ENCODE measurements at regions not wholly inside any gene's neighbourhood (a gene's known extent, or its start where the extent isn't known, plus 50 kb on each side); places are given as distances from the start of the nearest gene placed in this dataset.

- TF ChIP-seq GABPA (IDR thresholded peaks at IDR 0.05; ENCODE audit: low read depth): no peak
- no peak for TF ChIP-seq CTCF (IDR thresholded peaks at IDR 0.05; ENCODE audit: insufficient read depth, low read length)
- TF ChIP-seq SPI1 (IDR thresholded peaks at IDR 0.05; ENCODE audit: borderline replicate concordance, low read depth): no peak
- TF ChIP-seq, protein P1, sequence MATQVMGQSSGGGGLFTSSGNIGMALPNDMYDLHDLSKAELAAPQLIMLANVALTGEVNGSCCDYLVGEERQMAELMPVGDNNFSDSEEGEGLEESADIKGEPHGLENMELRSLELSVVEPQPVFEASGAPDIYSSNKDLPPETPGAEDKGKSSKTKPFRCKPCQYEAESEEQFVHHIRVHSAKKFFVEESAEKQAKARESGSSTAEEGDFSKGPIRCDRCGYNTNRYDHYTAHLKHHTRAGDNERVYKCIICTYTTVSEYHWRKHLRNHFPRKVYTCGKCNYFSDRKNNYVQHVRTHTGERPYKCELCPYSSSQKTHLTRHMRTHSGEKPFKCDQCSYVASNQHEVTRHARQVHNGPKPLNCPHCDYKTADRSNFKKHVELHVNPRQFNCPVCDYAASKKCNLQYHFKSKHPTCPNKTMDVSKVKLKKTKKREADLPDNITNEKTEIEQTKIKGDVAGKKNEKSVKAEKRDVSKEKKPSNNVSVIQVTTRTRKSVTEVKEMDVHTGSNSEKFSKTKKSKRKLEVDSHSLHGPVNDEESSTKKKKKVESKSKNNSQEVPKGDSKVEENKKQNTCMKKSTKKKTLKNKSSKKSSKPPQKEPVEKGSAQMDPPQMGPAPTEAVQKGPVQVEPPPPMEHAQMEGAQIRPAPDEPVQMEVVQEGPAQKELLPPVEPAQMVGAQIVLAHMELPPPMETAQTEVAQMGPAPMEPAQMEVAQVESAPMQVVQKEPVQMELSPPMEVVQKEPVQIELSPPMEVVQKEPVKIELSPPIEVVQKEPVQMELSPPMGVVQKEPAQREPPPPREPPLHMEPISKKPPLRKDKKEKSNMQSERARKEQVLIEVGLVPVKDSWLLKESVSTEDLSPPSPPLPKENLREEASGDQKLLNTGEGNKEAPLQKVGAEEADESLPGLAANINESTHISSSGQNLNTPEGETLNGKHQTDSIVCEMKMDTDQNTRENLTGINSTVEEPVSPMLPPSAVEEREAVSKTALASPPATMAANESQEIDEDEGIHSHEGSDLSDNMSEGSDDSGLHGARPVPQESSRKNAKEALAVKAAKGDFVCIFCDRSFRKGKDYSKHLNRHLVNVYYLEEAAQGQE (IDR thresholded peaks at IDR 0.05; ENCODE audit: insufficient replicate concordance, low read depth): no peak
- no peak for TF ChIP-seq POLR2AphosphoS5 (IDR thresholded peaks at IDR 0.05; ENCODE audit: low read depth)
These were observed 182.9 kb upstream of the GRIN2B start for GRCh38 chr12:14164266-14164665.

GRCh38 chr12:14167005-14167628, 185.7 kb upstream of the GRIN2B start:
- DNase-seq (ENCODE audit: low read depth in 1 of 2, low spot score in 1 of 2): peak; percentile 8 to 36

More at GRCh38 chr12:14164266-14164665, 182.9 kb upstream of the GRIN2B start:
- H3K27me3 ChIP-seq (ENCODE audit: insufficient read depth, poor library complexity, severe bottlenecking): peaks cover 5% of the 10 kb centered on the region
- H3K4me3 ChIP-seq (replicated peaks; ENCODE audit: insufficient read depth, low read length): no peak overlapping the region
- no peak overlapping the region for H3K27ac ChIP-seq (replicated peaks)
- DNase-seq (ENCODE audit: low read depth in 1 of 2, low spot score in 1 of 2): no peak

GRCh38 chr12:14169281-14169680, 187.9 kb upstream of the GRIN2B start:
- no peak for DNase-seq (ENCODE audit: low read depth in 1 of 2, low spot score in 1 of 2)
- Histone ChIP-seq H3K4me3 (replicated peaks; ENCODE audit: insufficient read depth, low read length) (no peak overlapping the region), H3K27me3 (ENCODE audit: insufficient read depth, poor library complexity, severe bottlenecking) (peaks cover 5% of the 10 kb centered on the region), H3K27ac (replicated peaks) (no peak overlapping the region)
- TF ChIP-seq GABPA (IDR thresholded peaks at IDR 0.05; ENCODE audit: low read depth) (no peak), SPI1 (IDR thresholded peaks at IDR 0.05; ENCODE audit: borderline replicate concordance, low read depth) (no peak), POLR2AphosphoS5 (IDR thresholded peaks at IDR 0.05; ENCODE audit: low read depth) (no peak), CTCF (IDR thresholded peaks at IDR 0.05; ENCODE audit: insufficient read depth, low read length) (no peak)
- TF ChIP-seq, protein P1 (IDR thresholded peaks at IDR 0.05; ENCODE audit: insufficient replicate concordance, low read depth): no peak

More at GRCh38 chr12:14167005-14167628, 185.7 kb upstream of the GRIN2B start:
- H3K4me3 ChIP-seq (replicated peaks; ENCODE audit: insufficient read depth, low read length): no peak overlapping the region
- no peak overlapping the region for H3K27ac ChIP-seq (replicated peaks)
- TF ChIP-seq SPI1 (IDR thresholded peaks at IDR 0.05; ENCODE audit: borderline replicate concordance, low read depth): no peak
- TF ChIP-seq GABPA (IDR thresholded peaks at IDR 0.05; ENCODE audit: low read depth): no peak
- peak; percentile 76 for TF ChIP-seq CTCF (IDR thresholded peaks at IDR 0.05; ENCODE audit: insufficient read depth, low read length)
- TF ChIP-seq POLR2AphosphoS5 (IDR thresholded peaks at IDR 0.05; ENCODE audit: low read depth): no peak
- TF ChIP-seq, protein P1 (IDR thresholded peaks at IDR 0.05; ENCODE audit: insufficient replicate concordance, low read depth): no peak
- peaks cover 5% of the 10 kb centered on the region for H3K27me3 ChIP-seq (ENCODE audit: insufficient read depth, poor library complexity, severe bottlenecking)
